ENCODE measurements at regions not wholly inside any gene's neighbourhood (a gene's known extent, or its start where the extent isn't known, plus 50 kb on each side); places are given as distances from the start of the nearest gene placed in this dataset.

- Histone ChIP-seq H3K36me3 (ENCODE audit: control insufficient read depth in 2 of 2, extremely low read depth in 1 of 2, insufficient read depth in 2 of 2, low read length in 2 of 2) (no peaks in the 10 kb centered on the region), H3K4me1 (ENCODE audit: control insufficient read depth, extremely low read depth, insufficient read depth, low read length) (no peaks in the 10 kb centered on the region), H3K27me3 (ENCODE audit: control insufficient read depth in 2 of 2, insufficient read depth in 2 of 2, low read length in 2 of 2) (no peaks in the 10 kb centered on the region), H3K4me3 (replicated peaks in 1 of 3; ENCODE audit: insufficient read depth in 1 of 3, low read depth in 1 of 3, low read length in 3 of 3) (no peak overlapping the region), H3K9ac (replicated peaks; ENCODE audit: extremely low read depth, insufficient read depth, low read length) (no peak overlapping the region), H3K4me2 (ENCODE audit: insufficient read depth, low read length) (no peak overlapping the region), H2AFZ (ENCODE audit: low read depth, low read length) (no peak overlapping the region), H4K20me1 (replicated peaks; ENCODE audit: control insufficient read depth, extremely low read depth, insufficient read depth, low read length) (no peaks in the 10 kb centered on the region), H3K9me3 (replicated peaks; ENCODE audit: control insufficient read depth, insufficient read depth, low read length) (no peaks in the 10 kb centered on the region), H3K9me1 (replicated peaks; ENCODE audit: control insufficient read depth, extremely low read depth, insufficient read depth, low read length) (no peaks in the 10 kb centered on the region), H3K79me2 (ENCODE audit: control insufficient read depth, insufficient read depth, low read length) (no peaks in the 10 kb centered on the region), H3K27ac (ENCODE audit: insufficient read depth, low read depth, low read length) (no peak overlapping the region)
- CTCF ChIA-PET = no interaction called here
- POLR2A ChIA-PET = no interaction called here
- FAIRE-seq (no peak), DNase-seq (ENCODE audit: low read depth, low spot score) (no peak)
- TF ChIP-seq FOS (IDR thresholded peaks at IDR 0.05; ENCODE audit: borderline replicate concordance, insufficient read depth, low read length) (no peak), GATA2 (IDR thresholded peaks at IDR 0.05; ENCODE audit: insufficient read depth, insufficient read length, low read depth, low read length) (no peak), EZH2 (IDR thresholded peaks at IDR 0.05; ENCODE audit: borderline replicate concordance, low read depth, low read length, severe bottlenecking) (no peak), MYC (IDR thresholded peaks at IDR 0.05; ENCODE audit: low read depth, low read length) (no peak)
- dilution Hi-C loops (cut with MboI; ENCODE audit: extremely low pct_ligation_motif_present, low sequenced_read_pairs) = no loop called here
- BruUV-seq (replicated peaks) = no TSS peak
- intact Hi-C loops (cut with micrococcal nuclease) = no loop called here
Measured at GRCh38 chr14:56745097-56745496, 65.2 kb downstream of the OTX2 start.

DNA sequence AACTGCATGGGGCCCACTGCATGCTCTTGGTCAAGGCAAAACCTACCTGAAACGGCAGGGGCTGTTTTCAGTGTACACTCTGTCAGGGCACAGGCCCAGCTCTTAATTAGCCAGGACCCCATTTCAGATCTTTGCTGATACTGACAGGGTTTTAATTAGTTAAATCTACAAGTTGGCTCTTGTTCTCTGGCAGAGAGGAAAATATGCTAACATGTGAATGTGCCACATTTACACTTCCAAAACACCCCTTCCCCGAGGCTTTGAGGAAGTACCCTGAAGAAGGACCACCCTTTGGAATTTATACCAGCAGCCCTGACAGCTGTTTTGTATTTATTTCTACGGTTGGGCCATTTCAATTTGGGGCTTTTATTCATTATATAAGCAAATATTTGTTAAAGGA is 66.3 kb downstream of the OTX2 start:
- no peaks in the 10 kb centered on the region for H3K36me3 ChIP-seq (ENCODE audit: control insufficient read depth in 2 of 2, extremely low read depth in 1 of 2, insufficient read depth in 2 of 2, low read length in 2 of 2)
- no peaks in the 10 kb centered on the region for H3K9me3 ChIP-seq (replicated peaks; ENCODE audit: control insufficient read depth, insufficient read depth, low read length)
- no peak overlapping the region for H3K9ac ChIP-seq (replicated peaks; ENCODE audit: extremely low read depth, insufficient read depth, low read length)
- H3K27me3 ChIP-seq (ENCODE audit: control insufficient read depth in 2 of 2, insufficient read depth in 2 of 2, low read length in 2 of 2) = no peaks in the 10 kb centered on the region
- dilution Hi-C loops (cut with MboI; ENCODE audit: extremely low pct_ligation_motif_present, low sequenced_read_pairs) = no loop called here
- CTCF ChIA-PET = no interaction called here
- no peaks in the 10 kb centered on the region for H3K9me1 ChIP-seq (replicated peaks; ENCODE audit: control insufficient read depth, extremely low read depth, insufficient read depth, low read length)
- FAIRE-seq (no peak), DNase-seq (ENCODE audit: low read depth, low spot score) (no peak)
- TF ChIP-seq, protein P1, sequence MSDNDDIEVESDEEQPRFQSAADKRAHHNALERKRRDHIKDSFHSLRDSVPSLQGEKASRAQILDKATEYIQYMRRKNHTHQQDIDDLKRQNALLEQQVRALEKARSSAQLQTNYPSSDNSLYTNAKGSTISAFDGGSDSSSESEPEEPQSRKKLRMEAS (IDR thresholded peaks at IDR 0.05; ENCODE audit: insufficient read depth, insufficient read length) = no peak
- POLR2A ChIA-PET = no interaction called here
- H3K4me2 ChIP-seq (ENCODE audit: insufficient read depth, low read length) = no peak overlapping the region
- H3K27ac ChIP-seq (ENCODE audit: insufficient read depth, low read depth, low read length) = no peak overlapping the region
- H3K79me2 ChIP-seq (ENCODE audit: control insufficient read depth, insufficient read depth, low read length) = no peaks in the 10 kb centered on the region
- H4K20me1 ChIP-seq (replicated peaks; ENCODE audit: control insufficient read depth, extremely low read depth, insufficient read depth, low read length) = no peaks in the 10 kb centered on the region
- H2AFZ ChIP-seq (ENCODE audit: low read depth, low read length) = no peak overlapping the region
- BruUV-seq (replicated peaks) = no TSS peak
- H3K4me3 ChIP-seq (replicated peaks in 1 of 3; ENCODE audit: insufficient read depth in 1 of 3, low read depth in 1 of 3, low read length in 3 of 3) = no peak overlapping the region
- intact Hi-C loops (cut with micrococcal nuclease) = no loop called here
- H3K4me1 ChIP-seq (ENCODE audit: control insufficient read depth, extremely low read depth, insufficient read depth, low read length) = no peaks in the 10 kb centered on the region
